Astrocyte (in vitro differentiated cells and primary cell): ENCODE measurements at regions not wholly inside any gene's neighbourhood (a gene's known extent, or its start where the extent isn't known, plus 50 kb on each side); places are given as distances from the start of the nearest gene placed in this dataset.

Experiments used
- EZH2 ChIP-seq: IDR thresholded peaks from 2 replicates; pipeline ENCODE4 v1.6.1; 2012; ENCODE audit warnings: mild to moderate bottlenecking, low read length, inconsistent platforms; ENCODE audit not compliant: insufficient read depth
- TF ChIP-seq, protein P1 (sequence below): IDR thresholded peaks from 2 replicates; pipeline ENCODE4 v1.5.1; 2011; ENCODE audit warnings: low read depth, mild to moderate bottlenecking, inconsistent platforms, low read length, moderate library complexity; ENCODE audit not compliant: insufficient read depth

DNA sequence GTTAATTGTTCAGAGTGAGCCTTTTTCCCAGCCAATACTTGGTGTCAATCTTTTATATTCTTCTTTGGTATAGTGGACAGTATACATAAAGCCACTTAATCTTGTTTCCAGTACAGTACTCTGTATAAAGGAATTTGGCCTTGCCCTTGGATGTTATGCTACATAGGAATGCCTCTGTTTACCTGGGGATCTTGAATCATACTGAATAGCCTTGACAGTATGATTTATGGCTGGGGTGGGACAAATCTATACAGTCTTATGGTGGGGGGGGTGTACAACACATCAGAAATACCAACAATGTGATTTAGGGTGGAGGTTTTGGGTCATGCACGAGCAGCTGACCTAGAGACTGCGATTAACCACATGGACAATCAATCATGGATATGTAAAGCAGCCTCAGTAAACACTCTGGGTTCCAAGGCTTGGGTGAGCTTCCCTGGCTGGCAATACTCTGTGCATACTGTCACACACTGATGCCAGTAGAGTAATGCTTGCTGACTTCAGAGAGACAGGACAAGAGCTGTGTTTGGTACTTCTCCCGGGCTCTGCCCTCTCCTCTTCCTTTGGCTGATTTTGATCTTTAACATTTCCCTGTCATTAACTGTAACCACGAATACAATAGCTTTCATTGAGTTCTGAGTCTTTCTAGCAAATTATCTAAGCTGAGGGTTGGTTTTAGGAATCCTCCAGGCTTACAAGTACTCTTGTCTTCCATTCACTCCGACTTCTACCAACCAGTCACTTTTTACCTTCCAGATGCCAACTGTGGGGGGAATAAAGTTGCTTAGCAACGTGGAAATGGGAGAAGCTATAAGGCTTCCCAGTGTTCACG lies 84.6 kb downstream of the IARS1 start:
- TF ChIP-seq, protein P1, sequence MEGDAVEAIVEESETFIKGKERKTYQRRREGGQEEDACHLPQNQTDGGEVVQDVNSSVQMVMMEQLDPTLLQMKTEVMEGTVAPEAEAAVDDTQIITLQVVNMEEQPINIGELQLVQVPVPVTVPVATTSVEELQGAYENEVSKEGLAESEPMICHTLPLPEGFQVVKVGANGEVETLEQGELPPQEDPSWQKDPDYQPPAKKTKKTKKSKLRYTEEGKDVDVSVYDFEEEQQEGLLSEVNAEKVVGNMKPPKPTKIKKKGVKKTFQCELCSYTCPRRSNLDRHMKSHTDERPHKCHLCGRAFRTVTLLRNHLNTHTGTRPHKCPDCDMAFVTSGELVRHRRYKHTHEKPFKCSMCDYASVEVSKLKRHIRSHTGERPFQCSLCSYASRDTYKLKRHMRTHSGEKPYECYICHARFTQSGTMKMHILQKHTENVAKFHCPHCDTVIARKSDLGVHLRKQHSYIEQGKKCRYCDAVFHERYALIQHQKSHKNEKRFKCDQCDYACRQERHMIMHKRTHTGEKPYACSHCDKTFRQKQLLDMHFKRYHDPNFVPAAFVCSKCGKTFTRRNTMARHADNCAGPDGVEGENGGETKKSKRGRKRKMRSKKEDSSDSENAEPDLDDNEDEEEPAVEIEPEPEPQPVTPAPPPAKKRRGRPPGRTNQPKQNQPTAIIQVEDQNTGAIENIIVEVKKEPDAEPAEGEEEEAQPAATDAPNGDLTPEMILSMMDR: no peak
- no peak for TF ChIP-seq EZH2
